Heart left ventricle (tissue), 13 donors: ENCODE measurements at regions not wholly inside any gene's neighbourhood (a gene's known extent, or its start where the extent isn't known, plus 50 kb on each side); places are given as distances from the start of the nearest gene placed in this dataset.

Source experiments
- POLR2A ChIP-seq, 2 donors: fragments of 450-650 bp; IDR thresholded peaks; one replicate each; pipeline ENCODE4 v1.6.1; 2017; ENCODE audit warnings: antibody characterized with exemption in 2 of 2, mild to moderate bottlenecking in 2 of 2, moderate library complexity in 2 of 2
- TF ChIP-seq, protein P1 (sequence below), 12 donors: fragments of 200-600 bp; sonication (generic) in 4 of 12; IDR thresholded peaks; one replicate each; pipeline versions ENCODE4 v1.5.0 to v1.8.0; 2018 to 2022; ENCODE audit warnings: antibody characterized with exemption in 12 of 12, mild to moderate bottlenecking in 5 of 12
- donor health status: ischemic (EF 13 %, LVEDD 7.1; RV severe dilation, severe dysfunction).
- donor health status: DM: no; HTN: yes; CAD: no.
- donor health status: DM: no; HTN: no; CAD: no.
- donor health status: ischemic (EF 25% LVEDD 6.9; RV normal size, moderate dysfunction).
- donor health status: ischemic (EF 25% LVEDD 5.7; RV mildly dilated, moderate dysfunction).
- donor health status: ischemic (EF 35%, LVEDD 5.7; RV mildly dilated, moderate dysfunction).
- donor health status: nonischemic (EF 11% LVEDD 7.7; RV severe dilation, severe dysfunction).
- donor health status: DM: yes; HTN: yes; CAD: no.
- donor health status: PGD.
- donor health status: ischemic (EF 29% LVEDD 5.4; RV normal size, mild dysfunction).
- donor health status: nonischemic (EF 23%, LVEDD 6.1; RV moderate dilation, normal function).

GRCh38 chr2:2536416-2537056 lies 205.5 kb upstream of the MYT1L start:
- TF ChIP-seq, protein P1, sequence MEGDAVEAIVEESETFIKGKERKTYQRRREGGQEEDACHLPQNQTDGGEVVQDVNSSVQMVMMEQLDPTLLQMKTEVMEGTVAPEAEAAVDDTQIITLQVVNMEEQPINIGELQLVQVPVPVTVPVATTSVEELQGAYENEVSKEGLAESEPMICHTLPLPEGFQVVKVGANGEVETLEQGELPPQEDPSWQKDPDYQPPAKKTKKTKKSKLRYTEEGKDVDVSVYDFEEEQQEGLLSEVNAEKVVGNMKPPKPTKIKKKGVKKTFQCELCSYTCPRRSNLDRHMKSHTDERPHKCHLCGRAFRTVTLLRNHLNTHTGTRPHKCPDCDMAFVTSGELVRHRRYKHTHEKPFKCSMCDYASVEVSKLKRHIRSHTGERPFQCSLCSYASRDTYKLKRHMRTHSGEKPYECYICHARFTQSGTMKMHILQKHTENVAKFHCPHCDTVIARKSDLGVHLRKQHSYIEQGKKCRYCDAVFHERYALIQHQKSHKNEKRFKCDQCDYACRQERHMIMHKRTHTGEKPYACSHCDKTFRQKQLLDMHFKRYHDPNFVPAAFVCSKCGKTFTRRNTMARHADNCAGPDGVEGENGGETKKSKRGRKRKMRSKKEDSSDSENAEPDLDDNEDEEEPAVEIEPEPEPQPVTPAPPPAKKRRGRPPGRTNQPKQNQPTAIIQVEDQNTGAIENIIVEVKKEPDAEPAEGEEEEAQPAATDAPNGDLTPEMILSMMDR (IDR thresholded peaks at IDR 0.05), result no peak
- no peak for TF ChIP-seq POLR2A (IDR thresholded peaks at IDR 0.05)
